SK-N-SH (cell line): ENCODE measurements at regions not wholly inside any gene's neighbourhood (a gene's known extent, or its start where the extent isn't known, plus 50 kb on each side); places are given as distances from the start of the nearest gene placed in this dataset.

Source experiments
- CTCF ChIA-PET: fragments of 300-600, 350-600 bp; formaldehyde crosslinking; extraction: SDS; loops from one replicate; lab custom pipeline; 2021; lab: Yijun Ruan, JAX
- POLR2A ChIA-PET: fragments of 350-600 bp; sonication (Branson Sonifier 250); formaldehyde crosslinking; extraction: SDS; loops from one replicate; lab custom pipeline; 2020; ENCODE audit warnings: antibody characterized with exemption, inconsistent platforms; lab: Yijun Ruan, JAX
- DNase-seq: peaks from one replicate; pipeline ENCODE4 v3.0.0; 2012
- H2AFZ ChIP-seq: fragments of 200-600 bp; sonication (generic); 2 replicates; pipeline ENCODE4 v1.8.1; 2016; ENCODE audit warnings: antibody characterized with exemption, mild to moderate bottlenecking, low read depth
- H3F3A ChIP-seq: fragments of 200-600 bp; sonication (generic); replicated peaks from 2 replicates; pipeline ENCODE3; 2016; ENCODE audit warnings: antibody characterized with exemption, mild to moderate bottlenecking; ENCODE audit not compliant: insufficient read depth
- H3K27ac ChIP-seq, 2 experiments: fragments of 200-500 bp in 1 of 2; fragments of 200-600 bp in 1 of 2; sonication (Bioruptor generic) in 1 of 2; sonication (generic), shearing (Covaris generic) in 1 of 2; 2 replicates each; pipeline versions ENCODE4 v1.5.1 to v1.6.1; 2014 to 2016; ENCODE audit warnings: low read depth in 2 of 2, inconsistent platforms in 1 of 2, low read length in 1 of 2, mild to moderate bottlenecking in 1 of 2, mixed read lengths in 1 of 2
- H3K27me3 ChIP-seq: fragments of 200-600 bp; sonication (generic), shearing (Covaris generic); 2 replicates; pipeline ENCODE4 v1.6.1; 2016; ENCODE audit warnings: mixed run types; ENCODE audit not compliant: insufficient read depth
- H3K36me3 ChIP-seq, 2 experiments: fragments of 200-500 bp in 1 of 2; fragments of 200-600 bp in 1 of 2; sonication (Bioruptor generic) in 1 of 2; sonication (generic) in 1 of 2; replicated peaks in 1 of 2; 2 replicates each; pipeline versions ENCODE3 to v1.5.1; 2014 to 2016; ENCODE audit warnings: low read length in 1 of 2, mild to moderate bottlenecking in 1 of 2; ENCODE audit not compliant: insufficient read depth in 2 of 2, control insufficient read depth in 1 of 2
- H3K4me1 ChIP-seq, 2 experiments: fragments of 200-500 bp in 1 of 2; fragments of 200-600 bp in 1 of 2; sonication (Bioruptor generic) in 1 of 2; sonication (generic), shearing (Covaris generic) in 1 of 2; 2 replicates each; pipeline versions ENCODE4 v1.5.1 to v1.6.1; 2014 to 2016; ENCODE audit warnings: low read depth in 1 of 2, low read length in 1 of 2, mixed run types in 1 of 2; ENCODE audit not compliant: insufficient read depth in 2 of 2, control insufficient read depth in 1 of 2
- H3K4me2 ChIP-seq: fragments of 200-600 bp; sonication (generic), shearing (Covaris generic); 2 replicates; pipeline ENCODE4 v1.6.1; 2017; ENCODE audit warnings: mixed run types
- H3K4me3 ChIP-seq, 2 experiments: fragments of 200-500 bp in 1 of 2; fragments of 200-600 bp in 1 of 2; sonication (Bioruptor generic) in 1 of 2; sonication (generic), shearing (Covaris generic) in 1 of 2; 2 replicates each; pipeline versions ENCODE4 v1.5.1 to v1.8.1; 2014 to 2016; ENCODE audit warnings: low read depth in 2 of 2, inconsistent platforms in 1 of 2, low read length in 1 of 2, mild to moderate bottlenecking in 1 of 2, mixed read lengths in 1 of 2, moderate library complexity in 1 of 2
- H3K79me2 ChIP-seq: fragments of 200-600 bp; sonication (generic); 2 replicates; pipeline ENCODE4 v1.8.1; 2017; ENCODE audit warnings: mild to moderate bottlenecking; ENCODE audit not compliant: insufficient read depth
- H3K9ac ChIP-seq: fragments of 200-600 bp; sonication (generic); 2 replicates; pipeline ENCODE4 v1.6.1; 2017; ENCODE audit warnings: mixed run types
- H3K9me2 ChIP-seq: fragments of 200-600 bp; sonication (generic); 2 replicates; pipeline ENCODE4 v1.6.1; 2017; ENCODE audit warnings: mixed run types
- H3K9me3 ChIP-seq: fragments of 200-600 bp; sonication (generic); 2 replicates; pipeline ENCODE4 v1.6.1; 2017; ENCODE audit warnings: mixed run types, mild to moderate bottlenecking, moderate library complexity
- H4K20me1 ChIP-seq: fragments of 200-600 bp; sonication (generic); 2 replicates; pipeline ENCODE4 v1.6.1; 2017; ENCODE audit warnings: mild to moderate bottlenecking, mixed run types; ENCODE audit not compliant: insufficient read depth
- CHD2 ChIP-seq: fragments of 150-350 bp; IDR thresholded peaks from 2 replicates; pipeline ENCODE4 v1.6.1; 2018; ENCODE audit warnings: low read length; ENCODE audit not compliant: partially characterized antibody
- ELF1 ChIP-seq: IDR thresholded peaks from 2 replicates; pipeline ENCODE4 v1.4.0; 2012
- FOXM1 ChIP-seq: IDR thresholded peaks from 2 replicates; pipeline ENCODE4 v1.4.0; 2012; ENCODE audit warnings: low read depth, mild to moderate bottlenecking
- GATA2 ChIP-seq: sonication (generic); formaldehyde crosslinking; IDR thresholded peaks from 2 replicates; pipeline ENCODE4 v1.5.0; 2020; ENCODE audit warnings: mild to moderate bottlenecking, missing genetic modification reagents
- JUND ChIP-seq: IDR thresholded peaks from 2 replicates; pipeline ENCODE4 v1.4.0; 2012
- MAX ChIP-seq: IDR thresholded peaks from 2 replicates; pipeline ENCODE4 v1.4.0; 2012; ENCODE audit warnings: low read depth
- MEF2A ChIP-seq: IDR thresholded peaks from 2 replicates; pipeline ENCODE4 v1.4.0; 2012; ENCODE audit warnings: low read depth, borderline replicate concordance
- MXI1 ChIP-seq: IDR thresholded peaks from 2 replicates; pipeline ENCODE4 v1.6.1; 2012; ENCODE audit warnings: mild to moderate bottlenecking, low read depth, low read length, improper control_type of control experiment
- NFIC ChIP-seq: IDR thresholded peaks from 2 replicates; pipeline ENCODE4 v1.4.0; 2012; ENCODE audit warnings: borderline replicate concordance
- NRF1 ChIP-seq: IDR thresholded peaks from 2 replicates; pipeline ENCODE4 v1.6.1; 2012; ENCODE audit warnings: low read depth, mild to moderate bottlenecking, low read length
- PBX3 ChIP-seq: IDR thresholded peaks from 2 replicates; pipeline ENCODE4; 2012
- POLR2AphosphoS5 ChIP-seq: IDR thresholded peaks from 2 replicates; pipeline ENCODE4 v1.6.1; 2012; ENCODE audit warnings: low read depth, low read length
- RCOR1 ChIP-seq: fragments of 150-350 bp; IDR thresholded peaks from 2 replicates; pipeline ENCODE4 v1.6.1; 2017; ENCODE audit warnings: antibody characterized with exemption, low read length
- TAF1 ChIP-seq: IDR thresholded peaks from 2 replicates; pipeline ENCODE4 v1.6.1; 2012; ENCODE audit warnings: low read depth, mild to moderate bottlenecking, low read length, moderate library complexity, borderline replicate concordance
- TCF12 ChIP-seq: IDR thresholded peaks from 2 replicates; pipeline ENCODE4 v1.4.0; 2012
- USF1 ChIP-seq: IDR thresholded peaks from 2 replicates; pipeline ENCODE4 v1.4.0; 2012; ENCODE audit warnings: low read depth, borderline replicate concordance
- ZBTB33 ChIP-seq: IDR thresholded peaks from 2 replicates; pipeline ENCODE4 v1.4.0; 2012; ENCODE audit warnings: low read depth, borderline replicate concordance
- WGBS: methylation state at CpG from one replicate; pipeline ENCODE4 v1.1.6; 2017; ENCODE audit warnings: low lambda C conversion rate; 5-methylcytosine and 5-hydroxymethylcytosine counted together

GRCh38 chr2:239625156-239625845 lies 224.5 kb upstream of the HDAC4 start:
- Histone ChIP-seq H2AFZ (no peak overlapping the region), H3K27ac (no peak overlapping the region), H3K9me3 (no peaks in the 10 kb centered on the region; the same call in 1 of the 2 replicates), H3K9me2 (no peaks in the 10 kb centered on the region), H3K4me3 (no peak overlapping the region), H3K4me2 (no peak overlapping the region), H3K36me3 (no peaks in the 10 kb centered on the region), H3F3A (no peaks in the 10 kb centered on the region), H4K20me1 (no peaks in the 10 kb centered on the region), H3K79me2 (no peaks in the 10 kb centered on the region), H3K9ac (no peak overlapping the region), H3K4me1 (peaks cover 0 to 2% of the 10 kb centered on the region in 2 experiments; a peak in 1 of 4 replicates), H3K27me3 (no peaks in the 10 kb centered on the region)
- ChIA-PET CTCF (interaction anchor here (0.9 kb wide), 1 partner anchor 366 kb away, joined by 3 read pairs; no protein-coding TSS in a partner anchor), POLR2A (no interaction called here)
- 63% methylated on average over 16 of the region's 17 CpGs for WGBS
- DNase-seq, result no peak
- TF ChIP-seq MEF2A (no peak), NFIC (no peak), NRF1 (no peak), USF1 (no peak), JUND (no peak), RCOR1 (no peak), CHD2 (no peak), ZBTB33 (no peak), TAF1 (no peak), ELF1 (no peak), MAX (no peak), POLR2AphosphoS5 (no peak), PBX3 (no peak), FOXM1 (no peak), TCF12 (no peak), GATA2 (CRISPR knock-in tag) (no peak), MXI1 (no peak)
